Right lobe of liver (tissue), 4 donors: ENCODE measurements at regions not wholly inside any gene's neighbourhood (a gene's known extent, or its start where the extent isn't known, plus 50 kb on each side); places are given as distances from the start of the nearest gene placed in this dataset.

Source experiments
- CTCF ChIP-seq, 4 donors: fragments of 200-600 bp in 3 of 4; fragments of 450-650 bp in 1 of 4; IDR thresholded peaks; one replicate each; pipeline versions ENCODE4 v1.5.1 to v1.8.0; 2016 to 2022; ENCODE audit warnings: antibody characterized with exemption in 4 of 4, mild to moderate bottlenecking in 2 of 4
- POLR2A ChIP-seq: fragments of 450-650 bp; IDR thresholded peaks from one replicate; pipeline ENCODE4 v1.6.1; 2017; ENCODE audit warnings: antibody characterized with exemption, mild to moderate bottlenecking
- donor health status: DM: no; HTN: no; CAD: no.
- donor health status: DM: no; HTN: no; CAD: no.
- donor health status: DM: no; HTN: yes; CAD: no.

- TF ChIP-seq CTCF (IDR thresholded peaks at IDR 0.05) (no peak), POLR2A (no peak)
Observed at GRCh38 chr12:98332642-98333041, 182.7 kb upstream of the TMPO start.
